Keratinocyte (primary cell): ENCODE measurements at regions not wholly inside any gene's neighbourhood (a gene's known extent, or its start where the extent isn't known, plus 50 kb on each side); places are given as distances from the start of the nearest gene placed in this dataset.

ENCODE experiments used
- CTCF ChIP-seq, 3 experiments: IDR thresholded peaks in 1 of 3; conservative IDR thresholded peaks in 1 of 3; optimal IDR thresholded peaks in 1 of 3; 2 replicates in 2 of 3; 3 replicates in 1 of 3; pipeline versions ENCODE3 to v1.5.1; 2011; ENCODE audit warnings: low read length in 3 of 3, mild to moderate bottlenecking in 3 of 3, moderate library complexity in 2 of 3, control low read depth in 1 of 3, inconsistent platforms in 1 of 3; ENCODE audit not compliant: insufficient read depth in 2 of 3; ENCODE audit errors: extremely low read depth in 1 of 3
- EZH2 ChIP-seq: IDR thresholded peaks from one replicate; pipeline ENCODE4 v1.6.1; 2012; ENCODE audit warnings: inconsistent platforms, mild to moderate bottlenecking, low read length, moderate library complexity

GRCh38 chr6:8845690-8846089, 410.3 kb upstream of the SLC35B3 start:
- no peak for TF ChIP-seq CTCF (optimal IDR thresholded peaks at IDR 0.05 in 1 of 3, IDR thresholded peaks at IDR 0.05 in 1 of 3, conservative IDR thresholded peaks at IDR 0.05 in 1 of 3; ENCODE audit: extremely low read depth in 1 of 3, insufficient read depth in 2 of 3, low read length in 3 of 3)
- TF ChIP-seq EZH2: no peak
